ENCODE measurements at regions not wholly inside any gene's neighbourhood (a gene's known extent, or its start where the extent isn't known, plus 50 kb on each side); places are given as distances from the start of the nearest gene placed in this dataset.
A peak's percentile ranks its signal among the peaks of the same experiment; 100 is the strongest.

DNA sequence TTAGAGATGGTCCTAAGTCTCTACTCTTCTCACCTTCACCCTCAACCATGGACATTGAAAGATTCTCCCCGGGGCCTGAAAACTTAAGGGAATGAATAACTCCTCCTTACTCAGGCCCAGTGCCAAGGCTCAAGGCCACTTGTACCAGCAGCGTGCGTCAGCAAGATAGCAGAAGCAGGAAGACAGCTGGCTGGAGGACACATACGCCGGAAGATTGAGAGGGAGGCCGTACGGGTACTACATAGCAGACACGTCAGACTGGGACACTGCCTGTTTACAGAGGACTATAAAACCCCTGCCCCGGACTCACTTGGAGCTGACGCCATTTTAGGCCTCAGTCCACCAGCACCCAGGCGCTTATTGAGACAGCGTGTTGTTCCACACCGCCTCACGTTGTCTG is 75.8 kb upstream of the MED13 start:
- TF ChIP-seq, protein P1, sequence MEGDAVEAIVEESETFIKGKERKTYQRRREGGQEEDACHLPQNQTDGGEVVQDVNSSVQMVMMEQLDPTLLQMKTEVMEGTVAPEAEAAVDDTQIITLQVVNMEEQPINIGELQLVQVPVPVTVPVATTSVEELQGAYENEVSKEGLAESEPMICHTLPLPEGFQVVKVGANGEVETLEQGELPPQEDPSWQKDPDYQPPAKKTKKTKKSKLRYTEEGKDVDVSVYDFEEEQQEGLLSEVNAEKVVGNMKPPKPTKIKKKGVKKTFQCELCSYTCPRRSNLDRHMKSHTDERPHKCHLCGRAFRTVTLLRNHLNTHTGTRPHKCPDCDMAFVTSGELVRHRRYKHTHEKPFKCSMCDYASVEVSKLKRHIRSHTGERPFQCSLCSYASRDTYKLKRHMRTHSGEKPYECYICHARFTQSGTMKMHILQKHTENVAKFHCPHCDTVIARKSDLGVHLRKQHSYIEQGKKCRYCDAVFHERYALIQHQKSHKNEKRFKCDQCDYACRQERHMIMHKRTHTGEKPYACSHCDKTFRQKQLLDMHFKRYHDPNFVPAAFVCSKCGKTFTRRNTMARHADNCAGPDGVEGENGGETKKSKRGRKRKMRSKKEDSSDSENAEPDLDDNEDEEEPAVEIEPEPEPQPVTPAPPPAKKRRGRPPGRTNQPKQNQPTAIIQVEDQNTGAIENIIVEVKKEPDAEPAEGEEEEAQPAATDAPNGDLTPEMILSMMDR (IDR thresholded peaks at IDR 0.05): no peak
- peak in 1 of 2 donors; percentile 8 for TF ChIP-seq POLR2A (IDR thresholded peaks at IDR 0.05)
